Testis (tissue), 2 donors: ENCODE measurements at regions not wholly inside any gene's neighbourhood (a gene's known extent, or its start where the extent isn't known, plus 50 kb on each side); places are given as distances from the start of the nearest gene placed in this dataset.
"Not testable (repeated sequence)": the region's sequence is repeated elsewhere in the genome, so short reads cannot be mapped to it uniquely, and the experiment has no call there.

Experiments
- POLR2A ChIP-seq: fragments of 450-650 bp; IDR thresholded peaks from one replicate; pipeline ENCODE4 v1.6.1; 2017; ENCODE audit warnings: antibody characterized with exemption, mild to moderate bottlenecking, moderate library complexity
- TF ChIP-seq, protein P1 (sequence below), 3 experiments: fragments of 450-650 bp in 2 of 3; fragments of 200-600 bp in 1 of 3; sonication (generic) in 1 of 3; IDR thresholded peaks; one replicate each; pipeline ENCODE4 v1.5.1; 2016 to 2019; ENCODE audit warnings: antibody characterized with exemption in 3 of 3, mild to moderate bottlenecking in 2 of 3, moderate library complexity in 1 of 3

GRCh38 chr7:6933954-6934632, 108.0 kb upstream of the CCZ1B start:
- TF ChIP-seq, protein P1, sequence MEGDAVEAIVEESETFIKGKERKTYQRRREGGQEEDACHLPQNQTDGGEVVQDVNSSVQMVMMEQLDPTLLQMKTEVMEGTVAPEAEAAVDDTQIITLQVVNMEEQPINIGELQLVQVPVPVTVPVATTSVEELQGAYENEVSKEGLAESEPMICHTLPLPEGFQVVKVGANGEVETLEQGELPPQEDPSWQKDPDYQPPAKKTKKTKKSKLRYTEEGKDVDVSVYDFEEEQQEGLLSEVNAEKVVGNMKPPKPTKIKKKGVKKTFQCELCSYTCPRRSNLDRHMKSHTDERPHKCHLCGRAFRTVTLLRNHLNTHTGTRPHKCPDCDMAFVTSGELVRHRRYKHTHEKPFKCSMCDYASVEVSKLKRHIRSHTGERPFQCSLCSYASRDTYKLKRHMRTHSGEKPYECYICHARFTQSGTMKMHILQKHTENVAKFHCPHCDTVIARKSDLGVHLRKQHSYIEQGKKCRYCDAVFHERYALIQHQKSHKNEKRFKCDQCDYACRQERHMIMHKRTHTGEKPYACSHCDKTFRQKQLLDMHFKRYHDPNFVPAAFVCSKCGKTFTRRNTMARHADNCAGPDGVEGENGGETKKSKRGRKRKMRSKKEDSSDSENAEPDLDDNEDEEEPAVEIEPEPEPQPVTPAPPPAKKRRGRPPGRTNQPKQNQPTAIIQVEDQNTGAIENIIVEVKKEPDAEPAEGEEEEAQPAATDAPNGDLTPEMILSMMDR (IDR thresholded peaks at IDR 0.05), result not testable (repeated sequence)
- not testable (repeated sequence) for TF ChIP-seq POLR2A
